Loucy (cell line): ENCODE measurements at regions not wholly inside any gene's neighbourhood (a gene's known extent, or its start where the extent isn't known, plus 50 kb on each side); places are given as distances from the start of the nearest gene placed in this dataset.

Experiments used
- H2AFZ ChIP-seq: fragments of 200-600 bp; sonication (generic); 2 replicates; pipeline ENCODE4 v1.6.0; 2016; ENCODE audit warnings: antibody characterized with exemption, mild to moderate bottlenecking, low read length, moderate library complexity
- H3F3A ChIP-seq: fragments of 200-600 bp; 2 replicates; pipeline ENCODE4 v1.6.0; 2016; ENCODE audit warnings: antibody characterized with exemption, low read depth, mild to moderate bottlenecking
- H3K27me3 ChIP-seq: fragments of 200-600 bp; sonication (generic); 2 replicates; pipeline ENCODE4 v1.6.1; 2014; ENCODE audit warnings: low read length, mild to moderate bottlenecking; ENCODE audit not compliant: insufficient read depth, poor library complexity, severe bottlenecking
- H3K36me3 ChIP-seq: fragments of 200-600 bp; sonication (generic); 2 replicates; pipeline ENCODE4 v1.6.1; 2016; ENCODE audit warnings: low read length; ENCODE audit not compliant: insufficient read depth
- H3K4me1 ChIP-seq: fragments of 200-600 bp; sonication (generic); 2 replicates; pipeline ENCODE4 v1.5.1; 2014; ENCODE audit warnings: low read length, mild to moderate bottlenecking; ENCODE audit not compliant: insufficient read depth, poor library complexity, severe bottlenecking
- H3K4me2 ChIP-seq: fragments of 200-600 bp; sonication (generic); 2 replicates; pipeline ENCODE4 v1.6.0; 2014; ENCODE audit warnings: antibody characterized with exemption, low read length, low read depth, mild to moderate bottlenecking; ENCODE audit not compliant: poor library complexity, severe bottlenecking
- H3K4me3 ChIP-seq: fragments of 200-600 bp; sonication (generic); 2 replicates; pipeline ENCODE4 v1.5.1; 2014; ENCODE audit warnings: low read length, mild to moderate bottlenecking, mixed read lengths; ENCODE audit not compliant: poor library complexity, severe bottlenecking
- H3K79me2 ChIP-seq: fragments of 200-600 bp; sonication (generic); 2 replicates; pipeline ENCODE4 v1.6.1; 2014; ENCODE audit warnings: low read length; ENCODE audit not compliant: insufficient read depth
- H3K9ac ChIP-seq: fragments of 200-600 bp; sonication (generic); 2 replicates; pipeline ENCODE4 v1.6.0; 2014; ENCODE audit warnings: mild to moderate bottlenecking, low read depth, low read length, moderate library complexity; ENCODE audit not compliant: poor library complexity, severe bottlenecking
- H3K9me2 ChIP-seq: fragments of 200-600 bp; sonication (generic); replicated peaks from 2 replicates; pipeline ENCODE4 v1.6.1; 2016; ENCODE audit warnings: low read depth, low read length, mixed read lengths
- H3K9me3 ChIP-seq: fragments of 200-600 bp; sonication (generic); 2 replicates; pipeline ENCODE4 v1.6.1; 2014; ENCODE audit warnings: mild to moderate bottlenecking, antibody characterized with exemption, low read length, low read depth; ENCODE audit not compliant: insufficient read depth
- H4K20me1 ChIP-seq: fragments of 200-600 bp; sonication (generic); 2 replicates; pipeline ENCODE4 v1.6.0; 2014; ENCODE audit warnings: antibody characterized with exemption, low read length, mild to moderate bottlenecking; ENCODE audit not compliant: insufficient read depth, poor library complexity, severe bottlenecking
- EZH2phosphoT487 ChIP-seq: fragments of 200-600 bp; IDR thresholded peaks from 2 replicates; pipeline ENCODE4 v1.6.1; 2018; ENCODE audit warnings: antibody characterized with exemption, mild to moderate bottlenecking, moderate library complexity, borderline replicate concordance
- TF ChIP-seq, protein P1 (sequence below): fragments of 200-600 bp; sonication (generic); conservative IDR thresholded peaks from 2 replicates; pipeline ENCODE4 v1.5.1; 2014; ENCODE audit warnings: mild to moderate bottlenecking, antibody characterized with exemption, low read length

DNA sequence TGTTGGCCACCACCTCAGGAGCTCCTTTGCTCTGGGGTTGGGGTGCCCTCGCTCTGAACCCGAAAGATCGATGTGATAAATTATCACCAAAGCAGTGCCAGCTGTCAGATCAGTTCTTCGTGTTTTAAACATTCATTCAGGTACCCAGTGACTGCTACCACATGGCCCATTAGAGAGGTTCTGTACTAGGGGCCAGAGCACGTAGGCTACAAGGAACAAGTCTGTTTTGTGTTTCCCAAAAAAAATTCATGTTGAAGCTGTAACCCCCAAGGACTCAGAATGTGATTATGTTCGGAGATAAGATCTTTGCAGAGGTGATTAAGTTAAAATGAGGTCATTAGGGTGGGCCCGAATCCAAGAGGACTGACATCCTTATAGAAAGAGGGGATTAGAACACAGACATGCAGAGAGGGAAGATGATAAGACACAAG is 526.9 kb downstream of the NPHP4 start:
- H3K9me3 ChIP-seq, result no peaks in the 10 kb centered on the region; the same call in 1 of the 2 replicates
- no peaks in the 10 kb centered on the region for H3K36me3 ChIP-seq
- H3K4me2 ChIP-seq, result no peak overlapping the region
- no peak overlapping the region for H3K9ac ChIP-seq
- H4K20me1 ChIP-seq, result no peaks in the 10 kb centered on the region
- no peaks in the 10 kb centered on the region for H3K4me1 ChIP-seq
- no peaks in the 10 kb centered on the region for H3F3A ChIP-seq
- no peaks in the 10 kb centered on the region for H3K79me2 ChIP-seq
- H3K4me3 ChIP-seq, result no peak overlapping the region
- TF ChIP-seq, protein P1, sequence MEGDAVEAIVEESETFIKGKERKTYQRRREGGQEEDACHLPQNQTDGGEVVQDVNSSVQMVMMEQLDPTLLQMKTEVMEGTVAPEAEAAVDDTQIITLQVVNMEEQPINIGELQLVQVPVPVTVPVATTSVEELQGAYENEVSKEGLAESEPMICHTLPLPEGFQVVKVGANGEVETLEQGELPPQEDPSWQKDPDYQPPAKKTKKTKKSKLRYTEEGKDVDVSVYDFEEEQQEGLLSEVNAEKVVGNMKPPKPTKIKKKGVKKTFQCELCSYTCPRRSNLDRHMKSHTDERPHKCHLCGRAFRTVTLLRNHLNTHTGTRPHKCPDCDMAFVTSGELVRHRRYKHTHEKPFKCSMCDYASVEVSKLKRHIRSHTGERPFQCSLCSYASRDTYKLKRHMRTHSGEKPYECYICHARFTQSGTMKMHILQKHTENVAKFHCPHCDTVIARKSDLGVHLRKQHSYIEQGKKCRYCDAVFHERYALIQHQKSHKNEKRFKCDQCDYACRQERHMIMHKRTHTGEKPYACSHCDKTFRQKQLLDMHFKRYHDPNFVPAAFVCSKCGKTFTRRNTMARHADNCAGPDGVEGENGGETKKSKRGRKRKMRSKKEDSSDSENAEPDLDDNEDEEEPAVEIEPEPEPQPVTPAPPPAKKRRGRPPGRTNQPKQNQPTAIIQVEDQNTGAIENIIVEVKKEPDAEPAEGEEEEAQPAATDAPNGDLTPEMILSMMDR, result no peak
- no peak for TF ChIP-seq EZH2phosphoT487
- H3K27me3 ChIP-seq, result no peaks in the 10 kb centered on the region
- no peak overlapping the region for H2AFZ ChIP-seq
- H3K9me2 ChIP-seq, result no peaks in the 10 kb centered on the region

DNA sequence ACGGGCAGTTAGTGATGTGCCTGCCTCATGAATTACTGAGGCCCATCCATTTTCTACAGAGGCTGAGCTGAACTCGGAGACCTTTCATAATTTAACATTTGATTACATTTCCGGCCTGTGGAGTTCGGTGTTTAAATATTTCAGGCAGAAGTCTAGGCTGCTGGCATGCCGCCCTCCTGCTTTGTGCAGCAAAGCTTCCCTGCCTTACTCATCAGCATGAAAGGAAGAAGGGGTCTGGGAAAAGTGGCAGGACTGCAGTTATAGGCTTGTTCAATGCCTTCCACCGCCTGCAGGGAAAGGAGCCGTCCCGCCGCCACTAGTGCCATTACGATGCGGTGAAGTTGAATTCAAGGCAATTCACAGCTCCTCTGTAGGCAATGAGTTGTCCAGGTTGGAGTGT is 527.9 kb downstream of the NPHP4 start:
- Histone ChIP-seq H2AFZ (no peak overlapping the region), H3K4me1 (no peaks in the 10 kb centered on the region), H3K4me2 (no peak overlapping the region), H3K4me3 (no peak overlapping the region), H3K36me3 (no peaks in the 10 kb centered on the region), H3K9ac (no peak overlapping the region), H3K9me3 (no peaks in the 10 kb centered on the region; the same call in 1 of the 2 replicates), H3K9me2 (no peaks in the 10 kb centered on the region), H3K27me3 (no peaks in the 10 kb centered on the region), H3K79me2 (no peaks in the 10 kb centered on the region), H3F3A (no peaks in the 10 kb centered on the region), H4K20me1 (no peaks in the 10 kb centered on the region)
- TF ChIP-seq, protein P1, result no peak
- no peak for TF ChIP-seq EZH2phosphoT487

DNA sequence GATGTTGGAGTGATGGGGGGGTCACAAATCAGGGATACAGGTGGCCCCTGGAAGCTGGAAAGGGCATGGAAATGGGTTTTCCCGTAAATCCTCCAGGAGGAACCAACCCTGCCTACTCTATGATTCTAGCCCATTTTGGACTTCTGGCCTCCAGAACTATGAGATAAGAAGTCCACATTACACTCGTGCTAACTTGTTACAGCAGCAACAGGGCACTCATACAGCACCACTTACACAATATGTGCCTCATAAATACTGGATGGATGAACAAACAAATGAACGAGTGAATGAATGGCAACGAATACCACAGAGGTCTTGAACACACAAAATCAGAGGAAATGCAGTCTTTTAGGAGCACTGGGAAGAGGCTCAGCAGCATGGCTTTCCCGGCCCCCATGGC is 531.3 kb downstream of the NPHP4 start:
- H2AFZ ChIP-seq, result no peak overlapping the region
- H3K79me2 ChIP-seq, result no peaks in the 10 kb centered on the region
- no peaks in the 10 kb centered on the region for H3K36me3 ChIP-seq
- no peak overlapping the region for H3K4me3 ChIP-seq
- no peaks in the 10 kb centered on the region for H3K27me3 ChIP-seq
- H3K4me2 ChIP-seq, result no peak overlapping the region
- no peaks in the 10 kb centered on the region for H4K20me1 ChIP-seq
- H3K9me2 ChIP-seq, result no peaks in the 10 kb centered on the region
- H3K9ac ChIP-seq, result no peak overlapping the region
- H3K4me1 ChIP-seq, result no peaks in the 10 kb centered on the region
- H3F3A ChIP-seq, result no peaks in the 10 kb centered on the region
- TF ChIP-seq EZH2phosphoT487, result no peak
- TF ChIP-seq, protein P1, result no peak
- H3K9me3 ChIP-seq, result no peaks in the 10 kb centered on the region; the same call in 1 of the 2 replicates
